IMR-90 (cell line): ENCODE measurements at regions not wholly inside any gene's neighbourhood (a gene's known extent, or its start where the extent isn't known, plus 50 kb on each side); places are given as distances from the start of the nearest gene placed in this dataset.

Experiments
- ATAC-seq: fragments of 200-7000 bp; cut with Tn5 transposase; 2 replicates; pipeline ENCODE4 v1.9.1; 2020; ENCODE audit warnings: low read depth, mild to moderate bottlenecking, moderate library complexity
- BruUV-seq: library from RNA; stranded (reverse); fragments of 400-500 nt; replicated peaks from 2 replicates; lab custom pipeline; 2021; lab: Mats Ljungman, UMichigan
- CTCF ChIA-PET: fragments of 300-600 bp; formaldehyde crosslinking; extraction: SDS; loops from one replicate; lab custom pipeline; 2021; ENCODE audit warnings: antibody characterized with exemption; lab: Yijun Ruan, JAX
- POLR2A ChIA-PET: fragments of 300-600 bp; sonication (Branson Sonifier 250); formaldehyde crosslinking; loops from one replicate; lab custom pipeline; 2022; ENCODE audit warnings: antibody characterized with exemption; ENCODE audit not compliant: unreplicated experiment; lab: Charles Lee
- DNase-seq: peaks from one replicate; pipeline ENCODE4 v3.0.0; 2013
- H2AFZ ChIP-seq: replicated peaks from 2 replicates; pipeline ENCODE3; 2013; ENCODE audit warnings: low read length, mild to moderate bottlenecking; ENCODE audit not compliant: poor library complexity
- H2AK5ac ChIP-seq: 2 replicates; pipeline ENCODE4 v1.6.1; 2013; ENCODE audit warnings: low read depth, low read length, inconsistent platforms
- H2AK9ac ChIP-seq: replicated peaks from 2 replicates; pipeline ENCODE3; 2013; ENCODE audit warnings: mild to moderate bottlenecking, low read depth, low read length, moderate library complexity; ENCODE audit not compliant: poor library complexity
- H2BK120ac ChIP-seq: 2 replicates; pipeline ENCODE4 v1.6.1; 2013; ENCODE audit warnings: low read depth, low read length, inconsistent platforms
- H2BK15ac ChIP-seq: 3 replicates; pipeline ENCODE4 v1.6.1; 2013; ENCODE audit warnings: low read depth, low read length, inconsistent platforms
- H2BK20ac ChIP-seq: 2 replicates; pipeline ENCODE4 v1.6.1; 2013; ENCODE audit warnings: low read depth, mild to moderate bottlenecking, inconsistent platforms, low read length, moderate library complexity
- H2BK5ac ChIP-seq: 2 replicates; pipeline ENCODE4 v1.6.1; 2013; ENCODE audit warnings: mild to moderate bottlenecking, low read depth, low read length, inconsistent platforms; ENCODE audit not compliant: poor library complexity, severe bottlenecking
- H3K14ac ChIP-seq: replicated peaks from 2 replicates; pipeline ENCODE4 v1.6.1; 2013; ENCODE audit warnings: low read depth, low read length, inconsistent platforms
- H3K18ac ChIP-seq: 2 replicates; pipeline ENCODE4 v1.6.1; 2013; ENCODE audit warnings: low read depth, low read length, control low read depth
- H3K23ac ChIP-seq: 2 replicates; pipeline ENCODE4 v1.6.1; 2013; ENCODE audit warnings: low read depth, low read length, inconsistent platforms
- H3K27ac ChIP-seq: 2 replicates; pipeline ENCODE4 v1.5.1; 2013; ENCODE audit warnings: mild to moderate bottlenecking, control low read depth, low read length; ENCODE audit not compliant: insufficient read depth
- H3K27me3 ChIP-seq: 2 replicates; pipeline ENCODE4 v1.6.1; 2013; ENCODE audit warnings: low read length; ENCODE audit not compliant: control insufficient read depth, insufficient read depth
- H3K36me3 ChIP-seq: 2 replicates; pipeline ENCODE4 v1.6.1; 2013; ENCODE audit warnings: low read length, mixed read lengths; ENCODE audit not compliant: control insufficient read depth, insufficient read depth
- H3K4ac ChIP-seq: 2 replicates; pipeline ENCODE4 v1.6.1; 2013; ENCODE audit warnings: low read depth, low read length, inconsistent platforms
- H3K4me1 ChIP-seq: 2 replicates; pipeline ENCODE4 v1.6.1; 2013; ENCODE audit warnings: low read length, mixed read lengths; ENCODE audit not compliant: control insufficient read depth, insufficient read depth
- H3K4me2 ChIP-seq: 2 replicates; pipeline ENCODE4 v1.6.1; 2013; ENCODE audit warnings: low read depth, mild to moderate bottlenecking, control low read depth, low read length, moderate library complexity
- H3K4me3 ChIP-seq: 2 replicates; pipeline ENCODE4 v1.5.1; 2013; ENCODE audit warnings: low read depth, mild to moderate bottlenecking, control low read depth, low read length, moderate library complexity; ENCODE audit not compliant: insufficient read depth
- H3K56ac ChIP-seq: 2 replicates; pipeline ENCODE4 v1.6.1; 2013; ENCODE audit warnings: low read length, inconsistent platforms; ENCODE audit not compliant: insufficient read depth; ENCODE audit errors: extremely low read depth
- H3K79me1 ChIP-seq, 2 experiments: 2 replicates each; pipeline ENCODE4 v1.6.1; 2013; ENCODE audit warnings: low read length in 2 of 2, inconsistent platforms in 1 of 2, low read depth in 1 of 2
- H3K9ac ChIP-seq: 2 replicates; pipeline ENCODE4 v1.6.1; 2013; ENCODE audit warnings: low read depth, low read length, control low read depth
- H3K9me1 ChIP-seq: 2 replicates; pipeline ENCODE4 v1.6.1; 2013; ENCODE audit warnings: low read length, inconsistent platforms; ENCODE audit not compliant: insufficient read depth
- H3K9me3 ChIP-seq: 2 replicates; pipeline ENCODE4 v1.6.1; 2013; ENCODE audit warnings: low read length; ENCODE audit not compliant: control insufficient read depth, insufficient read depth
- H4K20me1 ChIP-seq: 2 replicates; pipeline ENCODE4 v1.6.1; 2013; ENCODE audit warnings: low read length, inconsistent platforms; ENCODE audit not compliant: insufficient read depth
- H4K5ac ChIP-seq: 2 replicates; pipeline ENCODE4 v1.6.1; 2013; ENCODE audit warnings: mild to moderate bottlenecking, low read depth, low read length, control low read depth
- H4K8ac ChIP-seq, 2 experiments: 2 replicates each; pipeline ENCODE4 v1.6.1; 2013; ENCODE audit warnings: low read depth in 2 of 2, low read length in 2 of 2, control low read depth in 1 of 2, inconsistent platforms in 1 of 2
- H4K91ac ChIP-seq: 2 replicates; pipeline ENCODE4 v1.6.1; 2013; ENCODE audit warnings: low read depth, low read length, inconsistent platforms; ENCODE audit not compliant: insufficient read depth
- CEBPB ChIP-seq: IDR thresholded peaks from 2 replicates; pipeline ENCODE4 v1.6.1; 2012; ENCODE audit warnings: low read depth, low read length, improper control_type of control experiment
- CTCF ChIP-seq: conservative IDR thresholded peaks from 2 replicates; pipeline ENCODE4 v1.5.1; 2012; ENCODE audit warnings: mild to moderate bottlenecking, low read depth, low read length, improper control_type of control experiment
- ELK1 ChIP-seq: fragments of 150-350 bp; IDR thresholded peaks from 2 replicates; pipeline ENCODE4 v1.6.1; 2016; ENCODE audit warnings: low read depth, mild to moderate bottlenecking, low read length, moderate library complexity, borderline replicate concordance
- MAFK ChIP-seq: IDR thresholded peaks from 2 replicates; pipeline ENCODE4 v1.6.1; 2012; ENCODE audit warnings: low read depth, low read length, improper control_type of control experiment
- RFX5 ChIP-seq: IDR thresholded peaks from 2 replicates; pipeline ENCODE4 v1.8.0; 2012; ENCODE audit warnings: low read depth, mild to moderate bottlenecking, low read length, moderate library complexity
- WGBS, 2 experiments: methylation state at CpG; one replicate each; pipeline versions ENCODE4 v1.1.5 to v1.1.7; 2013; ENCODE audit warnings: missing lambda C conversion rate in 2 of 2; ENCODE audit not compliant: insufficient read length in 1 of 2; ENCODE audit errors: extremely low coverage in 2 of 2; 5-methylcytosine and 5-hydroxymethylcytosine counted together
- dilution Hi-C: fragments of 300-500 bp; cut with HindIII; formaldehyde crosslinking; loops from one replicate; pipeline ENCODE4 v1.14.3; 2018; ENCODE audit warnings: low sequenced_read_pairs; ENCODE audit not compliant: unreplicated experiment
- in situ Hi-C: fragments of 300-500 bp; cut with MboI; formaldehyde crosslinking; loops from 3 replicates; pipeline ENCODE4 v1.14.3; 2019; ENCODE audit warnings: low sequenced_read_pairs, inconsistent platforms, mixed read lengths
- intact Hi-C: fragments of 100-400 bp; cut with micrococcal nuclease; formaldehyde crosslinking; loops from 2 replicates; pipeline ENCODE4 v1.10.0; 2022

GRCh38 chr9:13688990-13689600 is 409.6 kb upstream of the MPDZ start:
- no TSS peak for BruUV-seq
- no peak for ATAC-seq
- H3K18ac ChIP-seq = no peak overlapping the region
- H3K4me3 ChIP-seq = no peak overlapping the region
- dilution Hi-C loops (no loop called here), intact Hi-C loops (no loop called here), in situ Hi-C loops (no loop called here)
- H4K20me1 ChIP-seq = no peaks in the 10 kb centered on the region
- WGBS, 2 experiments = no CpG with 5 or more reads among the region's 1 CpG
- no peak overlapping the region for H2BK120ac ChIP-seq
- no peaks in the 10 kb centered on the region for H3K36me3 ChIP-seq
- ChIA-PET POLR2A (no interaction called here), CTCF (no interaction called here)
- no peak overlapping the region for H3K23ac ChIP-seq
- no peak overlapping the region for H2AFZ ChIP-seq
- H3K27me3 ChIP-seq = no peaks in the 10 kb centered on the region
- H2AK5ac ChIP-seq = no peak overlapping the region
- H4K8ac ChIP-seq = no peak overlapping the region
- no peaks in the 10 kb centered on the region for H3K9me3 ChIP-seq
- H2BK20ac ChIP-seq = no peak overlapping the region
- H4K91ac ChIP-seq = no peak overlapping the region
- H3K27ac ChIP-seq = no peak overlapping the region
- H2AK9ac ChIP-seq = no peak overlapping the region
- no peaks in the 10 kb centered on the region for H3K79me1 ChIP-seq
- no peak for TF ChIP-seq ELK1
- no peak for TF ChIP-seq CEBPB
- TF ChIP-seq MAFK = no peak
- TF ChIP-seq CTCF = 0 out of 2 replicates have a peak, but pooled peaks have one; percentile 13
- no peak for TF ChIP-seq RFX5
- no peak overlapping the region for H3K56ac ChIP-seq
- no peak overlapping the region for H4K5ac ChIP-seq
- no peak overlapping the region for H3K14ac ChIP-seq
- H3K4me1 ChIP-seq = no peaks in the 10 kb centered on the region
- no peaks in the 10 kb centered on the region for H3K9me1 ChIP-seq
- H2BK5ac ChIP-seq = no peak overlapping the region
- no peak overlapping the region for H2BK15ac ChIP-seq
- H3K4ac ChIP-seq = no peak overlapping the region
- DNase-seq = no peak
- H3K9ac ChIP-seq = no peak overlapping the region
- H3K4me2 ChIP-seq = no peak overlapping the region
